ENCODE measurements at regions not wholly inside any gene's neighbourhood (a gene's known extent, or its start where the extent isn't known, plus 50 kb on each side); places are given as distances from the start of the nearest gene placed in this dataset.

- no peaks in the 10 kb centered on the region for H3K36me3 Mint-ChIP-seq
- 88% methylated on average over 2 of the region's 2 CpGs for WGBS (ENCODE audit: insufficient coverage)
- H3K36me3 ChIP-seq (replicated peaks in 1 of 2; ENCODE audit: control insufficient read depth in 1 of 2, insufficient read depth in 2 of 2, low read length in 2 of 2): no peaks in the 10 kb centered on the region
Measured at GRCh38 chr6:90681863-90682262, 95.0 kb upstream of the MAP3K7 start.

DNA sequence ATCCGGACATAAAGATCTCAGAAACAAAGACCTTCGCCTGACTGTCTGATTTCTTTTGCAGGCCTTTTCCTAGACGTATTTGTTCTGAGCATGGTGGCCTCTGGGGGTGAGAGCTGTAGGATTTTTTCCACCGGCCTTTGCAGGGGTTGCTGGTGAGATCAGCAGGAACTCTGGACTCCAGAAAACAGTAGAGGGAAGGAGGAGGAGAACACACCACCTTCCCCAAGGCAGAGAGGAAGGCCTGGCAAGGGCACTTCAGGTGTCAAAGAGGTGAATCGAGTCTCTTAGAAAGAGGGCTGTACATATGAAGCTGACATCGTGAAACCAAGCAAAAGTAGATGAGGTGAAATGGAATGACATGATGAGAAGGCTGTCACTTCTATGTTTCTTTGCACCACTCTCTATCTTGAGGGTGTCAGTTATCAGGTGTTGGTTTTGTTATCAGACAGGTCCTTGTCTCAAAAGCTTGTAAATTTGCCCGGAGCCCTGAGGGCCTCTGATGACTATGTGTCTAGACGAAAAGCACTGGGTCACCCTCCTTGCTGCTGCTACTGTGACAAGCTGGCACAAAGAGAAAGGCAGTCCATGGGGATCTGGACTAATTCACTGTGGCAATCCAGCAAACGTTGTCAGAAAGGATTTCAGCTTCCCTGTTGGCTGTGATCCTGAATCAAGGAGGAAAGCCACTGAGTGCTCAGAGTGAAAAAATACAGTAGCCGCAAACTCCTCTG, 91.3 kb upstream of the MAP3K7 start:
- H3K9me3 ChIP-seq (replicated peaks in 1 of 2; ENCODE audit: control insufficient read depth in 1 of 2, insufficient read depth in 1 of 2, low read length in 2 of 2): no peaks in the 10 kb centered on the region
- no peak overlapping the region for H3K4me3 Mint-ChIP-seq
- no peak overlapping the region for H3K4me2 ChIP-seq (replicated peaks; ENCODE audit: extremely low read depth, low read length, poor library complexity, severe bottlenecking)
- H3K27me3 Mint-ChIP-seq (ENCODE audit: low read depth in 3 of 3): peaks cover 3 to 8% (median 5%) of the 10 kb centered on the region in 3 donors
- 92% methylated on average over 6 of the region's 10 CpGs for WGBS (ENCODE audit: insufficient coverage)
- DNase-seq: no peak
- H3K9ac ChIP-seq (ENCODE audit: insufficient read depth, low read length, poor library complexity, severe bottlenecking): no peak overlapping the region
- no peaks in the 10 kb centered on the region for H3K36me3 Mint-ChIP-seq
- no peak overlapping the region for H3K27ac ChIP-seq (ENCODE audit: low read depth in 1 of 2, low read length in 2 of 2)
- peaks cover 3% of the 10 kb centered on the region for H3K4me1 Mint-ChIP-seq
- H3K36me3 ChIP-seq (replicated peaks in 1 of 2; ENCODE audit: control insufficient read depth in 1 of 2, insufficient read depth in 2 of 2, low read length in 2 of 2): no peaks in the 10 kb centered on the region
- no peaks in the 10 kb centered on the region for H3K9me3 Mint-ChIP-seq
- H3K27ac Mint-ChIP-seq: no peak overlapping the region
- no peak overlapping the region for H3K4me3 ChIP-seq (replicated peaks in 1 of 3; ENCODE audit: low read depth in 2 of 3, low read length in 3 of 3)
- no peak for TF ChIP-seq CTCF (IDR thresholded peaks at IDR 0.05)
- no peaks in the 10 kb centered on the region for H3K79me2 ChIP-seq (ENCODE audit: insufficient read depth, low read length)
- H4K20me1 ChIP-seq (ENCODE audit: insufficient read depth, low read length): no peaks in the 10 kb centered on the region
- no peaks in the 10 kb centered on the region for H3K27me3 ChIP-seq (ENCODE audit: control insufficient read depth in 2 of 2, insufficient read depth in 2 of 2, low read length in 2 of 2)
- no peak overlapping the region for H2AFZ ChIP-seq (ENCODE audit: insufficient read depth, low read depth, low read length, poor library complexity, severe bottlenecking)
- intact Hi-C loops (cut with micrococcal nuclease): no loop called here
- no peaks in the 10 kb centered on the region for H3K4me1 ChIP-seq (ENCODE audit: control insufficient read depth in 1 of 2, insufficient read depth in 2 of 2, low read length in 2 of 2)

More at GRCh38 chr6:90681863-90682262, 95.0 kb upstream of the MAP3K7 start:
- Histone ChIP-seq H3K27me3 (ENCODE audit: control insufficient read depth in 2 of 2, insufficient read depth in 2 of 2, low read length in 2 of 2) (no peaks in the 10 kb centered on the region), H3K4me1 (ENCODE audit: control insufficient read depth in 1 of 2, insufficient read depth in 2 of 2, low read length in 2 of 2) (no peaks in the 10 kb centered on the region), H4K20me1 (ENCODE audit: insufficient read depth, low read length) (no peaks in the 10 kb centered on the region), H2AFZ (ENCODE audit: insufficient read depth, low read depth, low read length, poor library complexity, severe bottlenecking) (no peak overlapping the region), H3K4me2 (replicated peaks; ENCODE audit: extremely low read depth, low read length, poor library complexity, severe bottlenecking) (no peak overlapping the region), H3K9me3 (replicated peaks in 1 of 2; ENCODE audit: control insufficient read depth in 1 of 2, insufficient read depth in 1 of 2, low read length in 2 of 2) (no peaks in the 10 kb centered on the region), H3K4me3 (replicated peaks in 1 of 3; ENCODE audit: low read depth in 2 of 3, low read length in 3 of 3) (no peak overlapping the region), H3K79me2 (ENCODE audit: insufficient read depth, low read length) (no peaks in the 10 kb centered on the region), H3K27ac (ENCODE audit: low read depth in 1 of 2, low read length in 2 of 2) (no peak overlapping the region), H3K9ac (ENCODE audit: insufficient read depth, low read length, poor library complexity, severe bottlenecking) (no peak overlapping the region)
- intact Hi-C loops (cut with micrococcal nuclease): no loop called here
- H3K4me1 Mint-ChIP-seq: no peaks in the 10 kb centered on the region
- DNase-seq: no peak
- TF ChIP-seq CTCF (IDR thresholded peaks at IDR 0.05): no peak
- no peak overlapping the region for H3K27ac Mint-ChIP-seq
- no peak overlapping the region for H3K4me3 Mint-ChIP-seq
- H3K27me3 Mint-ChIP-seq (ENCODE audit: low read depth in 3 of 3): peaks cover 2 to 4% (median 2%) of the 10 kb centered on the region in 3 donors
- H3K9me3 Mint-ChIP-seq: peaks cover 0 to 2% (median 0%) of the 10 kb centered on the region in 7 donors
